Central memory CD8-positive, alpha-beta T cell (primary cell): ENCODE measurements at regions not wholly inside any gene's neighbourhood (a gene's known extent, or its start where the extent isn't known, plus 50 kb on each side); places are given as distances from the start of the nearest gene placed in this dataset.
"Not testable (repeated sequence)": the region's sequence is repeated elsewhere in the genome, so short reads cannot be mapped to it uniquely, and the experiment has no call there.

Experiments
- ATAC-seq: fragments of 150-1000 bp; cut with Tn5 transposase; replicated peaks from 2 replicates; pipeline ENCODE4 v1.10.0; 2022; ENCODE audit warnings: mild to moderate bottlenecking, moderate FRiP score, moderate number of reproducible peaks; ENCODE audit not compliant: poor library complexity, severe bottlenecking; ENCODE audit errors: extremely low read depth
- DNase-seq, 2 donors: peaks; one replicate each; pipeline ENCODE4 v3.0.0; 2021; ENCODE audit warnings: low spot score in 2 of 2
- H3K27ac Mint-ChIP-seq: one replicate; pipeline ENCODE4 v1.8.0; 2022; ENCODE audit warnings: low read depth, mild to moderate bottlenecking, moderate library complexity, mixed read lengths
- H3K27me3 Mint-ChIP-seq: one replicate; pipeline ENCODE4 v1.8.0; 2022; ENCODE audit warnings: mixed read lengths
- H3K36me3 Mint-ChIP-seq: one replicate; pipeline ENCODE4 v1.8.0; 2022; ENCODE audit warnings: mild to moderate bottlenecking, moderate library complexity, mixed read lengths; ENCODE audit not compliant: insufficient read depth
- H3K4me1 Mint-ChIP-seq: one replicate; pipeline ENCODE4 v1.8.0; 2022; ENCODE audit warnings: mixed read lengths
- H3K4me3 Mint-ChIP-seq: one replicate; pipeline ENCODE4 v1.8.0; 2022; ENCODE audit warnings: mild to moderate bottlenecking, moderate library complexity, mixed read lengths
- H3K9me3 Mint-ChIP-seq: one replicate; pipeline ENCODE4 v1.8.0; 2022; ENCODE audit warnings: mixed read lengths

DNA sequence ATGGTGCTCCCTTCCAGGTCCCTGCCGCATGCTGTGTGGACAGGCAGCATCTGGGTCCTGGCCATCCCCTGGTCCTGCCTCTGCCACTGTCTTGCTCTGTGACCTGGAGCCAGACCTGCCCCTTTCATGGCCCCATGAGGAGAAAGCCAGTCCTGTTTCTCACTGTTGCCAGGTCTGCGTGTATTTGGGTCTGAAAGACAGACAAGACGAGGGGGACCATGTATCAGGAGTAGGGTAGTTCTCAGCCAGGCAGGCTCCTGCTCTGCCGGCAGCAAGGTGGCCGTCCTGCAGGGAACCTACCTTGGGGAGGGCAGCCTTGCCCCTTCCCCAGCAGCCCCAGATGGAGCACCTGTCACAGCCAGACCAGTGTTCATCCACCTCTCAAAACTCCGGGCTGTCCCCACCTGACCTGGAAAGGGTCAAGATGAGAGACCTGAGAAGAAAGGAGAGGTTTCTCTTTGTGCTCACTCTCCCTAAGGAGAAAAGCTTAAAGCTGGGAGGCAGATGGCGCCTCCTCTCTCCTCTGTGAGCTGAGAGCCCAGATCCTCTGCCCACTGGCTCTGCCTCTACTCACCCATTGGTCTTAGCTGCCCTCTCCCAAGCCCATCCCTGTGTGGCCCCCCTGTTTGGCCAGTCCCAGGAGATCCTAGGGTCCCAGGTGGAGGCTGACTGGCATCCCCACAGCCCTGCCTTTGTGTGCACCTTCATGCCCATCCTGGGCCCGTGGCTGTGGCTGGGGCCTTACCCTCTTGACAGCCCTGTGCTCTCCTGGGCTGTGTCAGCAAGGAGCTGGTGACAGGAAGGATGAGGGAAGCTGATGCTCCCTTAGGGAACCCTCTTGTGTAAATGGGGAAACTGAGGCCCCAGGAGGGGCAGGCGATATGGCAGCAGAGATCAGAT is 116.1 kb upstream of the PCBD1 start:
- H3K27ac Mint-ChIP-seq = no peak overlapping the region
- no peak for ATAC-seq

DNA sequence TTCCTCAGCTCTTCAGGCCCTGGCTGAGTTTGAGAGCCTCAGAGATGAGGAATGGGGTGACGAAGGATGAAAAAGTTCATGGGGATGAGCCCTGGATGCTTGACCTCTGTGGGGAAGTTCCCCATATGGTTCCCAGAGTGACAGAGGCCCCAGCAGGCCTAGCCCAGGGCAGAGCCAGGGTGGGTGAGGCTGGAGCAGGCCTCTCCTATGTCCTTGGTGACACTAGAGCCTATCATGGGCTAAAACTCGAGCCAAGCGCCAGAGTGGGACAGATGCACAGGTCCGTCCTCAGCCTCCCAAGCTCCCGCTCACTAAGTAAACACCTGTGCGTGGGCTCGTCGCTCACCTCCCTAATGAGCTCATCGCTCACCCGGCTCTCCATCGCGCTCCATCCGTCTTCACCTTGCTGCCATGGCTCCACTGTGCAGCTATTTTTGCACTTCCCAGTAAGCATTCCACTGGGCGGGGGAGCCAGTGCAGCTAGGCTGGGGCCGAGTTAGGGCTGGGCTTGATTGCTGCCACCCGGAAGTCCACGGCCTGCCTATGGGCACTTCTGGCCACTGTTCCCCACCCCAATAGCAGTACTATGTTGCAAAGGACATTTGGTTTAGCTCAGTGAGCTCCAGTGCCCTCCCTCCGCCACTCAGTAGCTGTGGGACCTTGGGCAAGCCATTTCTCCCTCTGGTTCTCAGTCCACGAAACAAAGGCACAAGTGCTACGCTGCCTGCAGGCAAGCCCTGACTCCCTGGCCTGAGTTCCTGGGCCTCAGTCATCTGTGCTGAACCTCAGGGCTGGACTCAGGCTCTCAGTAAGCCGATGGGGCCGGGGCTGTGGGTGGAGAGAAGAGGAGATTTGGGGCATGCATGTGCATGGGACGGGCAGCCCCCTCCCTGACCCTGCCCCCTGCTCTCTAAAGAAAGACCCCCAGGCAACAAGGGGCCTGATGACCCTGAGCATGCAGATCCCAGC is 117.3 kb upstream of the PCBD1 start:
- DNase-seq = no peak
- H3K4me1 Mint-ChIP-seq = no peaks in the 10 kb centered on the region
- ATAC-seq = no peak
- H3K27me3 Mint-ChIP-seq = peaks cover 15% of the 10 kb centered on the region
- no peak overlapping the region for H3K27ac Mint-ChIP-seq
- no peaks in the 10 kb centered on the region for H3K36me3 Mint-ChIP-seq
- H3K4me3 Mint-ChIP-seq = no peak overlapping the region
- H3K9me3 Mint-ChIP-seq = no peaks in the 10 kb centered on the region

More for the DNA sequence above, 116.1 kb upstream of the PCBD1 start:
- H3K36me3 Mint-ChIP-seq = peaks cover 2% of the 10 kb centered on the region
- H3K9me3 Mint-ChIP-seq = no peaks in the 10 kb centered on the region
- H3K4me1 Mint-ChIP-seq = no peaks in the 10 kb centered on the region
- DNase-seq = no peak
- H3K4me3 Mint-ChIP-seq = no peak overlapping the region
- H3K27me3 Mint-ChIP-seq = peaks cover 15% of the 10 kb centered on the region

DNA sequence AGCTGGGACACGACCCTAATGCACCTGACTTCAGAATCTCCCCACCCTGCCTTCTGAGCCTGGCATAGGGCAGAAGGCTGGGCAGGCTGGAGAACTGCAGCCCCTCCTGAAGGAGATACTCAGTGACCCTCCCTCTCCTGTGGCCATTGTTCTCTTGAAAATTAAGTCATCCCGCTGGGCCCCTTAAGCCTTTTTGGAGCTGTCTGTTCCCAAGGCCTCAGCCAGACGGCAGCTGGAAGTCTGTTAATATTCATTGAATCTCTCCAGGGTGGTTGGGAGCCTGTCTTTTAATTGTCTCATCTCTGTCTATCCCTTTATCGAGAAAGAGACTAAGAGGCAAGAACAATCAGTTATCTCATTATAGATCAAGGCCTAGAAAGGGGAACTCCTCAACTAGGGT is 118.1 kb upstream of the PCBD1 start:
- Mint-ChIP-seq H3K4me1 (no peaks in the 10 kb centered on the region), H3K27ac (no peak overlapping the region), H3K36me3 (no peaks in the 10 kb centered on the region), H3K27me3 (peaks cover 15% of the 10 kb centered on the region), H3K9me3 (no peaks in the 10 kb centered on the region), H3K4me3 (no peak overlapping the region)
- ATAC-seq (no peak), DNase-seq (no peak)

DNA sequence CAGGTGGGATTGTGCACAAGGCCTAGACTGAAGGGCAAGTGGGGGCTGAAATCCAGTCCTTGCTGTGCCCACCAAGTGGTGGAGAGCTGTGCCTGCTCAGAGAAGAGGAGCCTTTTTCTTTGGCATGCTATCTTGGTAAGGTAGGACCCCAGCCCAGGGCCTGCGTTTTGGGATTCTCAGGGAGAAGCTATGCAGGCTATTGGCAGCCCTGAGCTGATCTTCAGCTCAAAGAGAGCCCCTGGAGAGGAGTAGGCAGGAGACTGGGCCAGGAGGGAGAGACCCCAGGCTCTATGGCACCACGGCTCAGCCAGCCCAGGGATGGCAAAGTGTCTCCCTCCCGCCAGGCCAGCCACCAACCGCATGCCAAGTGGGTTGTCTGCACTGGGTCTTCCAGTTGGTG is 119.2 kb upstream of the PCBD1 start:
- H3K36me3 Mint-ChIP-seq = no peaks in the 10 kb centered on the region
- H3K9me3 Mint-ChIP-seq = no peaks in the 10 kb centered on the region
- no peak overlapping the region for H3K4me3 Mint-ChIP-seq
- DNase-seq (no peak), ATAC-seq (no peak)
- no peaks in the 10 kb centered on the region for H3K4me1 Mint-ChIP-seq
- peaks cover 15% of the 10 kb centered on the region for H3K27me3 Mint-ChIP-seq
- H3K27ac Mint-ChIP-seq = no peak overlapping the region

DNA sequence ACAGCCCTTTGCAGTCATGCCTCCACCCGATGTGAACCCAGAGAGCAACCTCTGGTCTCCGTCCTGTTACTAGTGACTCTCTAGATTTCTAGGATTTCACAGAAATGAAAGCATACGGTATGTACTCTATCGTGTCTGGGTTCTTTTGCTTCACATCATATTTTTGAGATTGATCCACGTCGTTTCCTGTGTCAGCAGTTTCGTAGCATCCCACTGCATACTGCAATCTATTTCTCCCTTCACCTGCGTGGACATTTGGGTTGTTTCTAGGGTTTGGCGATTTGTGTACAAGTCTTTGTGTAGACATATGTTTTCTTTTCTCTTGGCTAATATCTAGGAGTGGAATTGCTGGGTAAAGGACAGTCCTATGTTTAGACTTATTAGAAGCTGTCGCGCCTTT is 119.8 kb upstream of the PCBD1 start:
- Mint-ChIP-seq H3K27ac (no peak overlapping the region), H3K4me3 (no peak overlapping the region), H3K9me3 (no peaks in the 10 kb centered on the region), H3K27me3 (peaks cover 15% of the 10 kb centered on the region), H3K36me3 (no peaks in the 10 kb centered on the region), H3K4me1 (no peaks in the 10 kb centered on the region)
- no peak for ATAC-seq
- no peak for DNase-seq

DNA sequence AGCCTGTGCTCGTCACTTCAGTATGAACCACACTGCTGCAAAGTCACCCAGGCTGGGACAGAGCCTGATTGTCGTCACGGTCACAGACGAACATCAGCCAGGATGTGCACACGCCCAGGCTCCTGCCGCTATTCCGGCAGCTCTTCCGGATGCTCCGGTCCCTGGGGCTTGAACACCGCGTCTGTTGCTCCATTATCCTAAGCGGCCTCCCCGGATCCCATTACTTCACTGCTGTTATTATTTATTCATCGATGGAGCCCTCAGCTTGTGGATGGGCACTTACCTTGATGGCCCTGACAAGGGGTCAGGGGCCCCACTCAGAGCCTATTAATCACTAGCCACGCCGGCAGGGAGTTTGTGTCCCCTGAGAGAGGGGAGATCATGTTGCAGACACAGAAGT is 120.8 kb upstream of the PCBD1 start:
- Mint-ChIP-seq H3K4me1 (no peaks in the 10 kb centered on the region), H3K27me3 (peaks cover 15% of the 10 kb centered on the region), H3K4me3 (no peak overlapping the region), H3K9me3 (no peaks in the 10 kb centered on the region), H3K27ac (no peak overlapping the region), H3K36me3 (no peaks in the 10 kb centered on the region)
- DNase-seq (no peak), ATAC-seq (no peak)

DNA sequence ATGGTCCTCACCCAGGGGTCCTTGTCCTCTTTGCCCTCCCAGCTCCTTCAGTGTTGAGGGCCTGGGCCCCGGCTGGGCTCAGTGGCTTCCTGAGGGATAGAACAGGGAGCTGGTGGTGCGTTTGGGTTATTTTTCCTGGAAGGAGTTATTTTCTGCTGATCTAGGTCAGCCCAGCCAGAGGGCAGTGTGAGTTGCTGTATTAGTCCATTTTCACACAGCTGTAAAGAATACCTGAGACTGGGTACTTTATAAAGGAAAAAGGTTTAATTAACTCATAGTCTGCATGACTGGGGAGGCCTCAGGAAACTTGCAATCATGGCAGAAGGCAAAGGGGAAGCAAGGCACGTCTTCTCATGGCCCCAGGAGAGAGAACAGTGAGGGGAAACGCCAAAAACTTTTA is 122.4 kb upstream of the PCBD1 start:
- Mint-ChIP-seq H3K9me3 (no peaks in the 10 kb centered on the region), H3K27me3 (peaks cover 15% of the 10 kb centered on the region), H3K4me1 (no peaks in the 10 kb centered on the region), H3K36me3 (no peaks in the 10 kb centered on the region), H3K27ac (no peak overlapping the region), H3K4me3 (no peak overlapping the region)
- DNase-seq (no peak), ATAC-seq (no peak)

DNA sequence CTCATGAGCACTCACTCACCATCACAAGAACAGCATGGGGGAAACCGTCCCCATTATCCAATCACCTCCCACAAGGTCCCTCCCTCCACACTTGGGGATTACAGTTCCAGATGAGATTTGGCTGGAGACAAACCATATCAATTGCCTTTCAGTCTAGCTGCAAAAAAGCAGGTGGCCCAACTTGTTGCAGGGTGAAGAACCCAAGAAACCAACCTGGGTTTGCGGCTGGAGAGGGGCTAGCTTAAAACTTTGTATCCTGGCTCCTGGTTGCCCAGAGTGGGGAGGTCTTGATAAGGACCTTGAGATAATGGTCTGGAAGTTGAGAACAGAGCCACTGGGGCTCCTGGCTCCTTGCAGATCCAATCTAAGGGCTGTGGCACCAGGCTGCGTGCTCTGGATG is 122.8 kb upstream of the PCBD1 start:
- H3K4me1 Mint-ChIP-seq = no peaks in the 10 kb centered on the region
- no peak for ATAC-seq
- peaks cover 15% of the 10 kb centered on the region for H3K27me3 Mint-ChIP-seq
- DNase-seq = no peak
- no peak overlapping the region for H3K4me3 Mint-ChIP-seq
- H3K36me3 Mint-ChIP-seq = no peaks in the 10 kb centered on the region
- H3K9me3 Mint-ChIP-seq = no peaks in the 10 kb centered on the region
- H3K27ac Mint-ChIP-seq = no peak overlapping the region

DNA sequence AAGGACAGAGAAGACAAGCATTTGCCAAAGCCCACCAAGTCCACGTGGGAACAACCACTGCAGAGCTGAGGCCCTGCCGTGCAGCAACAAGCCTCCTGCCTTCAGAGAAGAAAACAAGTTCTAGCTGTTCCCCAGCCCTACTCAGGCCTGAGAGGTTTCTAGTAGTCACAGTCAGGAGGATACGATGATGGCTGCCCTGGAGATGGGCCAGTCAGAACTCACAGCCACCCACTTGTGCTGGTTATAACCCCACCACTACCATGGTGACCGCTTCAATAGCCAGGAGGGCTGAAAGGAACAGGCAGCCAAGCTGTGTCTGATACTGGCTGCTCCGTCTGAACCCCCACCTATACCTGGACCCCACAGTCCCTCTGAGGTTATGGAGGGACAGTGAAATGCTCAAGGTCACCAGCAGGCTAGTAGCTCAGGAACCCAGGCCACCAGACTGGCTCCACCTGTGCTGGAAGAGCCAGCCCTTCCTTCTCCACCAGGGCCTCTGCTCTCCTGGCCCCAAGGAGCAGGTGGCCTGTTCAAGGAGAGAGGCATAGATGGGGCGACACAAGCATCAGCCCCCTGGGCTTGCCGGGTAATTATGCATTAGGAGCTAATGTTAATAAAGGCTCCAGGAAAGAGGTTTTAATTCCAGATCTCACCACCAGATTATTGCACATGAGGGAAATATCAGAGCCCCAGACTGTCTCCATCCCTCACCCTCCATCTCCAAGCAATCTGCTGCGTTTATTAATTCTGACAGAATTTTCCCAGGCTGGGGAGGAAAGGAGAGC is 125.8 kb upstream of the PCBD1 start:
- Mint-ChIP-seq H3K9me3 (no peaks in the 10 kb centered on the region), H3K4me3 (no peak overlapping the region), H3K4me1 (no peaks in the 10 kb centered on the region), H3K27me3 (peaks cover 1% of the 10 kb centered on the region), H3K36me3 (no peaks in the 10 kb centered on the region), H3K27ac (no peak overlapping the region)
- ATAC-seq (no peak), DNase-seq (no peak)

DNA sequence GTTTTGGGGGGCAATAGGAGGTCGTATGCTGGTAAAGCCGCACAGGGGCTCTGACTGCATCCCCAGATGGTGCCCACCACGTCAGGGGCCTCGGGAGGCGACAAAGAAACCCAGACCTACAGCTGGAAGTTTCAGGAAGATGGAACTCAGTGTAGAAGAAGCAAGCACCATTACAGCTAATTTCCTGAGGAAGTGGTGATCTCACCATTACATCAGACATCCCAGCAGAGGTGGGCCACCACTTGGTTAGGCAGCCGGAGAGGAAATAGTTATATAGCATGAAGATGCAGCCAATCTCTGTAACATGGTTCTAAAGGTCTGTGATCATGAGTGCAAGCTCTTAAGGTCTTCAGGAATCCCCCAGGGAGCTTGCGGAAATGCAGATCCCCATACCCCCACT is 127.3 kb upstream of the PCBD1 start:
- Mint-ChIP-seq H3K9me3 (no peaks in the 10 kb centered on the region), H3K36me3 (no peaks in the 10 kb centered on the region), H3K27ac (no peak overlapping the region), H3K27me3 (no peaks in the 10 kb centered on the region), H3K4me3 (no peak overlapping the region), H3K4me1 (no peaks in the 10 kb centered on the region)
- no peak for ATAC-seq
- no peak for DNase-seq

DNA sequence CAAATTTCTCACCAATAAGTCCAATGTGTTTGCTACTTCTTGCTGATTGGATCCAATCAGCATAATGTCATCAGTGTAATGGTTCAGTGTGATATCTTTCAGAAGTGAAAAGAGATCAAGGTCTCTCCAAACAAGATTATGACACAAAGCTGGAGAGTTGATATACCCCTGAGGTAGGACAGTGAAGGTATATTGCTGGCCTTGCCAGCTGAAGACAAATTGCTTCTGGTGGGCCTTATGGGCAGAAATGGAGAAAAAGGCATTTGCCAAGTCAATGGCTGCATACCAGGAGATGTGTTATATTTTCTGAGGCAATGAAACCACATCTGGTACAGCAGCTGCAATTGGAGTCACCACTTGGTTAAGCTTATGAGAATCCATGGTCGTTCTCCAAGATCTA is 131.7 kb upstream of the PCBD1 start:
- H3K4me1 Mint-ChIP-seq, DNase-seq, H3K27me3 Mint-ChIP-seq, H3K27ac Mint-ChIP-seq, H3K9me3 Mint-ChIP-seq, H3K36me3 Mint-ChIP-seq, ATAC-seq, H3K4me3 Mint-ChIP-seq: not testable (repeated sequence)

DNA sequence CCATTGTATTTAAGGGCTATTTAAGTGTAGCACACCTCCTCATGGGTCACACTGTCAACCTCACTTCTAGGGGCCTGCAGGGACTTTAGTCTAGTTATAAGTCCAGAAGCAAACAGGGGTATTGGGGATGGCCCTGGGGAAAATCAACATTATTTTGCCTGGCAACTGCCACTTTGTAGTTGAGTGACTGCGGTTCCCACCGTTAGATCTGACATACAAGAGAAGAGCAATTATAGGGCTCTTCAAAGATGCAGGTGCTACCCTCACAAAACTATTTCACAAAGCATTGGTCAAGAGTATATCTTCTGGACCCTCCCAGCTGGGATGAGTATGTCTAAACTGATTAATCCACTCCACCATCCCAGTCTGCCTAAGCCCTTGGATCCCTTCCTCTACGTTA is 133.0 kb upstream of the PCBD1 start:
- Mint-ChIP-seq H3K27ac (no peak overlapping the region), H3K36me3 (no peaks in the 10 kb centered on the region), H3K9me3 (no peaks in the 10 kb centered on the region), H3K27me3 (peaks cover 17% of the 10 kb centered on the region), H3K4me1 (no peaks in the 10 kb centered on the region), H3K4me3 (no peak overlapping the region)
- ATAC-seq (no peak), DNase-seq (no peak)
